Erythroblast (primary cell): ENCODE measurements at regions not wholly inside any gene's neighbourhood (a gene's known extent, or its start where the extent isn't known, plus 50 kb on each side); places are given as distances from the start of the nearest gene placed in this dataset.

Source experiments
- GATA1 ChIP-seq: IDR thresholded peaks from 2 replicates; pipeline ENCODE4 v1.6.1; 2011; ENCODE audit warnings: low read depth, mild to moderate bottlenecking, control low read depth, low read length, moderate library complexity
- POLR2A ChIP-seq: IDR thresholded peaks from 2 replicates; pipeline ENCODE4 v1.6.1; 2011; ENCODE audit warnings: mild to moderate bottlenecking, low read length

DNA sequence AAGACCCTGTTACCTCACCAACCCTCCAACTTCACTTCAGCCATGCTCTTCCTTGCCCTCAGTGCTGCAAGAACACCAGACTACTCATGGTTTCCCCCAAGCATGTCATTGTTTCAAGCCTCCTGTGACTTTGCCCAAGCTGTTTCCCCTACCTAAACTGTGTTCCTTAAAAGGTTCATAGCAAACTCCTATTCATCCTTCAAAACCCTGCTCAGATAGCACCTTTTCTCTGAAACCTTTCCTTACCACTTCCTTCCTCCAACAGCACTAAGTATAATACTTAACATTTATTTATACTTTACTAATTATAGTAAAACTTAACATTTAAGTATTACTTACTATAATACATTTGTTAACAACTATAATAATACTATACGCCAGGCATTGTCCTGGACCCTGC, 136.2 kb downstream of the CCT6B start:
- TF ChIP-seq POLR2A: no peak
- no peak for TF ChIP-seq GATA1
